Activated CD8-positive, alpha-beta memory T cell treated with anti-CD3 and anti-CD28 coated beads, Interleukin-2, amount 50 U/mL, for 48 hours (primary cell): ENCODE measurements at regions not wholly inside any gene's neighbourhood (a gene's known extent, or its start where the extent isn't known, plus 50 kb on each side); places are given as distances from the start of the nearest gene placed in this dataset.
"Not testable (repeated sequence)": the region's sequence is repeated elsewhere in the genome, so short reads cannot be mapped to it uniquely, and the experiment has no call there.

Source experiments
- DNase-seq: peaks from one replicate; pipeline ENCODE4 v3.0.0-alpha.2; 2020

- DNase-seq: no peak
Measured at GRCh38 chr7:118420888-118421287, 196.4 kb downstream of the ANKRD7 start.

- DNase-seq: no peak
Measured at GRCh38 chr7:118429141-118429540, 204.6 kb downstream of the ANKRD7 start.

GRCh38 chr7:118436663-118437062, 212.2 kb downstream of the ANKRD7 start:
- DNase-seq: no peak

DNA sequence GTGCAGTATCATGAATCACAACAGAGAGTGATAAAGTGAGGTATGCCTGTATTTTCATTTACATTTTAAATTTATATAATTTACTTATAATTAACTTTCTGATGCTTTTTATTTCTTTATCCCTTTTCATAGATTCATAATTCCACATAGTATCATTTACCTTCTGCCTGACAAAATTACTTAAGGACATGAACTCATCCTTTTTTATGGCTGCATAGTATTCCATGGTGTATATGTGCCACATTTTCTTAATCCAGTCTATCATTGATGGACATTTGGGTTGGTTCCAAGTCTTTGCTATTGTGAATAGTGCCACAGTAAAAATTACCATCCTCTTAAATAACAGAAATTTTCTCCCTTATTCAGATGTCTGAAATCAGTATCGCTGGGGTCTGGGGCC, 224.5 kb downstream of the ANKRD7 start:
- not testable (repeated sequence) for DNase-seq

DNA sequence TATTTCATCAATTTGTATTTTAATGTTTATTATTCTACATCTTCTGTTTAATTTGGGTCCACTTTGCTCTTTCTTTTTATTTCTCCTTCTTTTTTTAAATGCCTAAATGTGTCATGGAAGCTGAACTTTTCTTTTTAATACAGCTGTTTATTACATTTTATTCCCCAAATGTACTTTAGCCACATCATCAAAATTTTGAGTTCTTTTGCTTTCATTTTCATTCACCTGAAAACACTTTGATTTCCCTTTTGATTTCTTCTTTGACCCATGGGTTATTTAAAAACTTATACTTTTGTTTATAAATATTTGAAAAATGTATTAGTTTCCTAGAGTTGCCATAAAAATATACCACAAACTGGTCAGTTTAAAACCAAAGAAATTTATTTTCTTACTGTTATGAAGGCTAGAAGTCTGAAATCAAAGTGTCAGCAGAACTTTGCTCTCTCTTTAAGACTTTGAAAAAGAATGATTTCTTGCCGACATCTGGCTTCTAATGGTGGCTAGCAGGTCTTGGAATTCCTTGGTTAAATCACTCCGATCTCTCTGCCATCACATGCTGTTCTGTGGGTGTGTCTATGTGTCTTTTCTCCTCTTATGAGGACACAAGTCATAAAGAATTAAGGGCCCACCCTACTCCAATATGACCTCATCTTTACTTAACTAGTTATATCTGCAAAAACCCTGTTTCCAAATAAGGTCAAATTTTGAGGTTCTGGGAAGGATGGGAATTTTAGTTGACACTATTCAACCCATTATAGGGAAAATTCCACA, 225.5 kb downstream of the ANKRD7 start:
- no peak for DNase-seq

GRCh38 chr7:118452128-118452527, 227.6 kb downstream of the ANKRD7 start:
- no peak for DNase-seq

DNA sequence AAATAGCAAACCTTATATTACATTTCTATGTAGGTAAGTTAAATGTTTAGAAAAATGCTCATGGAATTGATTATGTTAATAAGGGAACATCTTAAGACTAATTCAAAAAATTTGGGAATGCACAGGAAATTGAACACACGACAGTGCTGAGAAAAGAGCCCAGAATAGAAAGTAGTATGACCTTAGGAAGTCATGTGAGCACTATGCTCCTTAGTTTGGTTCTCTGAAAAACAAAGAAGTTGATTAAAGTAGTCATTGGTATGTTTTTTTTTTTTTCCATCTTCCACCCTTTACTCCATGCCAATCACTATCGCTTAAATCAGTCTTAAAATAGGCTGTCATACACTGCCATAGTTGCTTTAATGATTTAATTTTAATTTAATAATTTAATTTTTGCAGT, 242.9 kb downstream of the ANKRD7 start:
- no peak for DNase-seq

- DNase-seq: no peak
Measured at GRCh38 chr7:118472581-118472980, 248.1 kb downstream of the ANKRD7 start.

GRCh38 chr7:118473271-118473670, 248.8 kb downstream of the ANKRD7 start:
- DNase-seq: no peak

DNA sequence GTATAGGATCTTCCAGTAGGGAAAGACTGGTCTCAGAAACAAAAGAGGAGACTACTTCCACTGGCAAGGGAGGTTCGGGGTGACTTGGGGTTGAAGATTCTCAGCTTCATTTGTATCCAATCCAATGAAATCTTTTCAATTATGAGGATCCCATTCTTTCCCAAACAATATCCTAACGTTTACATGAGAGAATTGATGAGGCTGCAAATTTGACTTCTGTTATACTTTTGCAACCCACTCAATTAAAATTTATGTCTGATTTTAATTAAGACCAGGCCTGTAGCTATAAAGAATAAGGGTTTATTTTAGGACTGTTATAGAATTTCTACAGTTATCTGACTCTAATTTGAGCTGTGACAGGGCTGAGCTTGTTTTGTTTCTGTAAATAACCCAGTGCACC, 251.5 kb downstream of the ANKRD7 start:
- no peak for DNase-seq

- DNase-seq: no peak
Measured at GRCh38 chr7:118477036-118477435, 252.5 kb downstream of the ANKRD7 start.

DNA sequence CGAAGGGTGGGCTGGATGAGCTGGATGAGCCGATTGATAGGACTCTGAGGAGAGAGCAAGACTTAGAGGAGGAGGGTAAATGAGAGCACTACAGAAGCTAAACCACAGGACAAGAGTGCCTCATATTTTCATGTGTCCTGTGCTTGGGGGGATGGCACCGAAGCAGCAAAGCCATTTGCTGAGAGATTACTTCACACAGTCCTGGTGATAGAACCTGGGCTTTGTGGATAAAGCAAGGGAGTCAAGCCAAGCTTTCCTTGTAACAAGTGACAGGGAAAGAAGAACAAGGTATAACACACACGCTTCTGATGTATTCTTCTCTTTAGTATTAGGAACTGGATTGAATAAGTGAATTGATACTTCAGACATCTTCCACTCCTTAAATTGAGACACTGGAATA, 253.7 kb downstream of the ANKRD7 start:
- DNase-seq: no peak

DNA sequence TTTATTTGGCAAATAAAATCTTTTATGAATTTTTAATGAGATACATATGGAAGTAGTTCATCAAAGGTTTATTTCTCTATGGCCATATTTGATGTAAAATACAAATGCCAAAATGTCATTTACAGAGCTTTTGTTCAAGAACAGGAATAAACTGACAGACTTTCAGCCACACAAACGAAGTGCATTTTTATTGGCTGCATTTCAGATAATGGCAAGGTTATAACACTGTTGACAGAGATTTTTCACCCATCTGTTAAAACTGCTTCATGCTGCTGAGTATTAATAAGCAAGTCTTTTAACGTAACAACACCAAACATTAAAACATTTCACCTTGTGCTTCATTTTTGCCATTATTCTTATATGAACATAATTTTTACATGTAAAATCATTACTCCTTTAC, 254.4 kb downstream of the ANKRD7 start:
- no peak for DNase-seq

GRCh38 chr7:118492466-118492865, 268.0 kb downstream of the ANKRD7 start:
- no peak for DNase-seq

GRCh38 chr7:118496138-118496644, 271.7 kb downstream of the ANKRD7 start:
- DNase-seq: no peak

GRCh38 chr7:118502235-118502634, 277.7 kb downstream of the ANKRD7 start:
- no peak for DNase-seq

DNA sequence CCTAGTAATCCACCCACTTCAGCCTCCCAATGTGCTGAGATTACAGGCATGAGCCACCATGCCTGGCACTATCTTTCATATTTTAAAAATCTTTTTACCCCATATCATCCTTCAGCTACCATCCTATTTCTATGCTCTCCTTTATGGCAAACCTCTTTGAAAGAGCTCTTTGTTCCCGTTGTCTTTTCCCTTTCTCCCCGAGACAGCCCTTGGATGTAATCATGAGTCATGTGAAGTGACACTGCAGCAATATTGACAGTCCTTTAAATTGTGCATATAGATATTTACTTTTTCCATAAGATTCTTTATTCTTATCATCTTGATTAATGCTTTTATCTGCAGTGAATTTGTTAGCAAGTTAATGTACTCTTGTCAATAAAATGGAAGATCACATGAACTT, 286.6 kb downstream of the ANKRD7 start:
- DNase-seq: no peak

- no peak for DNase-seq
Measured at GRCh38 chr7:118517275-118517674, 292.8 kb downstream of the ANKRD7 start.

DNA sequence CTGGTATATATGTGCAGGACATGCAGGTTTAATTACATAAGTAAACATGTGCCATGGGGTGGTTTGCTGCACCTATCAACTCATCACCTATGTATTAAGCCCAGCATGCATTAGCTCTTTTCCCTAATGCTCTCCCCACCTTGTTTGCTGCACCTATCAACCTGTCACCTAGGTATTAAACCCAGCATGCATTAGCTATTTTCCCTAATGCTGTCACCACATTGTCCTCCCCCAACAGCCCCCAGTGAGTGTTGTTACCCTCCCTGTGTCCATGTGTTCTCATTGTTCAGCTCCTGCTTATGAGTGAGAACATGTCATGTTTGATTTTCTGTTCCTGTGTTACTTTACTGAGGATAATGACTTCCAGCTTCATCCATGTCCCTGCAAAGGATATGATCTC, 300.5 kb downstream of the ANKRD7 start:
- no peak for DNase-seq

DNA sequence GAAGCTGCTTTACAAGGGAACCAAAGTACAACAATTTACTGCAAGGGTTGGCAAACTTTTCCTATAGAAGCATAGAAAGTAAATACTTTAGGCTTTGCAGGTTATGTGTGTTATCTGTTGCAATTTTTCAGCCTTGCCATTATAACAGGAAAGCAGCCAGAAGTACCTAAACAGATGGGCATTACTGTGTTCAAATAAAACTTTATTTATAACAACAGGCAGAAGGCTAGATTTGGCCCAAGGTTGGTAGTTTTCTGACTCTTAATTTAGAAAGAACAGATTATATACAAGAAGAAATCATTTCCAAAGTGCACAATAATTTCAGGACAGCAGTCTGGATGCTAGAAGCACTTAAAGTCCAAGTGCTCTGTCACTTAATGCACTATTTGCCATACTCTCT, 307.1 kb downstream of the ANKRD7 start:
- DNase-seq: no peak

DNA sequence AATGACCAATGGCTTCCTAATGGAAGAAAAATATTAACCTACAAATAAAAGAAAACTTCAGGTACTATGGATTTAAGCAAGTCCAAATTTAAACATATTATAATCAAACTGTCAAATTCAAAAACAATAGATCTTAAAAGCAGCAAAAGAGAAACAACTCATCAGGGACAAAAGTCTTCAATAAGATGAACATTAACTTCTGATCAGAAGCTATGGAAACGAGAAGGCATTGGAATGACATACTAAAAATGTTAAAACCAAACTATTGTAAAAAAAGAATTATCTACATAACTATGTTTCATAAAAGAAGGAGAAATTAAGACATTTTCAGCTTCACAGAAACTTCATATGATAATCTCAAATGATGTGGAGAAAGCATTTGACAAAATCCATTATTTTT, 334.7 kb downstream of the ANKRD7 start:
- DNase-seq: no peak

GRCh38 chr7:118563311-118563710, 338.8 kb downstream of the ANKRD7 start:
- no peak for DNase-seq

DNA sequence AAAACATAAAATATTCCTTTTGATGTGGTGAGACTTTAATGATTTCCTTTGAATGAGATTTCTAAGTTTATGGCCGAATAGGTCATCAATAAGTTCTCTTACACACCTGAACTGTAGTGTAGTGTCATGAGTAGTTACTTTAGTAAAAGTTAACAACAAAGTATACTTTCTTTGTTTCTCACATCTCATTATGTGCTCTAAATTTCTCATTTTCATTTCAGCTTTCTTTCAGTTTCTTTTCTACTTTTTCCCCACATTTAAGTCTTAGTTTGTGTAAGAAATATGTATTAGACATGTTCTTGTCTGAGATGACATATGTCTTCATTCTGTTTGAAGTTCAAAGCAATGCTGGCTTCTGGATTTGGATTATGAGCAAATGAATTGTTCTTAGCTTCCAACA, 348.1 kb downstream of the ANKRD7 start:
- no peak for DNase-seq

GRCh38 chr7:118573085-118573484, 348.6 kb downstream of the ANKRD7 start:
- DNase-seq: no peak

DNA sequence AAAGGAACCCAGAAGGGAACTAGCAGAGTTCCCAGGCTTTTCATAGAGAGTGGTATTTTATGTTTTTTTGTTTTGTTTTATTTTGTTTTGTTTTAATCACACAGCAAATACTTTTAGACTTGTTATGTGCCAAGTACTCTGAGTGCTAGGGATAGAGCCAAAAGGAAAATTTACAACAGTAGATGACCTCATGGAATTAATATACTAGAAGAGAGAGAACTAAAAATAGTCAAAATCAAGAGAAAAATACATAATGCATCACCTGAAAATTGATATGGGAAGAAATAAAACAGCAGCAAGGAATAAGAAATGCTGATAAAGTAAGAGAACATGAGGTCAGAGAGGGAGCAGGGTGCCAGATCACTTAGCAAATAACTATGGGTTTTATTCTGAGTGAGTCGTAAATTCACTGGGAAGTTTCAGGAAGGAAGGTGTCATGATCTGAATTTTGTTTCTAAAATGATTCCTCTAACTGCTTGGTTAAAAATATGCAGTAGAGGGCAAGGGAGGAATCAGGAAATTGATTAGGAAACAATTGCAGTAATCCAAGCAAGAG, 351.0 kb downstream of the ANKRD7 start:
- DNase-seq: no peak
